Bone marrow (tissue), 2 donors: ENCODE measurements at regions not wholly inside any gene's neighbourhood (a gene's known extent, or its start where the extent isn't known, plus 50 kb on each side); places are given as distances from the start of the nearest gene placed in this dataset.
"Not testable (repeated sequence)": the region's sequence is repeated elsewhere in the genome, so short reads cannot be mapped to it uniquely, and the experiment has no call there.

Source experiments
- DNase-seq, 2 donors: peaks; one replicate each; lab custom pipeline; 2025; lab: John Stamatoyannopoulos, UW

DNA sequence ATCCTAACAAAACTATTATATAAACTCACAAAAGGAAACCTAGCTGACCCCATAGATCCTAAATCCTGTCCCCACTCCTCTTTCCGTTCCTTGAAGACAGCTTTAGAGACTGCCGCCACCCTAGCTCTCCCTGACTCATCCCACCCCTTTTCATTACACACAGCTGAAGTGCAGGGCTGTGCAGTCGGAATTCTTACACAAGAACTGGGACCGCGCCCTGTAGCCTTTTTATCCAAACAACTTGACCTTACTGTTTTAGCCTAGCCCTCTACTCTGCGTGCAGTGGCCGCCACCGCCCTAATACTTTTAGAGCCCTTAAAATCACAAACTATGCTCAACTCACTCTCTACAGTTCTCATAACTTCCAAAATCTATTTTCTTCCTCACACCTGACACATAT lies 264.0 kb downstream of the SMARCA2 start:
- DNase-seq = not testable (repeated sequence)

DNA sequence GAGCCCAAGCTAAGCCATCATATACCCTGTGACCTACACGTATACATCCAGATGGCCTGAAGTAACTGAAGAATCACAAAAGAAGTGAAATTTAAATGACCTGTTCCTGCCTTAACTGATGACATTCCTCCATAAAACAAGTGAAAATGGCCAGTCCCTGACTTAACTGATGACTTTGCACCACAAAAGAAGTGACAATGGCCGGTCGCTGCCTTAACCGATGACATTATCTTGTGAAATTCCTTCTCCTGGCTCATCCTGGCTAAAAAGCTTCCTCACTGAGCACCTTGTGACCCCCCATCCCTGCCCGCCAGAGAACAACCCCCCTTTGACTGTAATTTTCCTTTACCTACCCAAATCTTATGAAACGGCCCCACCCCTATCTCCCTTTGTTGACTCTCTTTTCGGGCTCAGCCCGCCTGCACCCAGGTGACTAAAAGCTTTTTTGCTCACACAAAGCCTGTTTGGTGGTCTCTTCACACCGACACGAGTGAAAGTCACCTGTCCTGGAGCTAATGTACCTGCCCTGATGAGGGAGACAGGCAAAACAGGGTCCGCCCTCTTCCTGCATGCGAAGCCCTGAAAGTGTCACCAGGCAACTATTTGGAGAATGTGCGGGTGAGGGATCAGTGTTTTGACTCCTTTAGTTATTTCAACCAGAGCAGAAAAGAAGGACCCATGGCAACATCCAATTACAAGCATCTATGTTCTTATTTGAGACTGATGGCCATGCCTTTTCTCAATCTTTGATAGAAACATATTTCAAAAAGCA lies 266.1 kb downstream of the SMARCA2 start:
- DNase-seq = no peak

DNA sequence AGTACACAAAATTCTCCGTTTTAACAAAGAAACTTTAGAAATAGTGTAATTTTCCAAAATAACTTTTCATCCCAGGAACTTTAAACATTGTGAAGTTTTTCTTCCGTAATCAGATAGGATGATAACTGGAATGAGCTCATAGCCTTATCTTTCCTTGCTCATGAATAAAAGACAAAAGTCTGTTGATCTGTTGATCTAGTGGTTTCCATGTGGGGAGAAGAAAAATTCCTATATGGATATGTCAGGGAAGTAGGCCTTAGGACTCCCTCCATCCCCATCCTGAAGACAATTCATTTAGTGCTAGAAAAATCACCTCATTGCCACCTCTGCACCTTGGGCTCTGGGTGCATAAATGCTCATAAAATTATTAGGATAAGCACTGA lies 266.6 kb downstream of the SMARCA2 start:
- no peak for DNase-seq

DNA sequence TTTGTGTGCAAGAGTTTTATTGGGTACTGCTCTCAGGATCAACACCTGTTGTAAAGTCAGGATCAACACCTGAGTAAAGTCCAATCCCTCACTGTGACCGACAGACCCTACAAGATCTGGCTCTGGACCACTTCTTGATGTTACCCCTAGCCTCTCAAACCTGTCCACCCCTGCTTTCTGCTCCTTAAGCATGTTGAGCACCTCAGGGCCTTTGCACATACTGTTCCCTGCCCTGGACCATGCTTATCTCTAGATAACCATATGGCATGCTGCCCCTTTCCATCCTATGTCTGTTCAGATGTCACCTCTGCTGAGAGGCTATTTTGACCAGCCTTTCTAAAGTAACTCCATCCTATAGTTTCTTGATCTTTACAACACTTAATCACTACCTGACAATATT lies 269.6 kb downstream of the SMARCA2 start:
- DNase-seq = no peak

DNA sequence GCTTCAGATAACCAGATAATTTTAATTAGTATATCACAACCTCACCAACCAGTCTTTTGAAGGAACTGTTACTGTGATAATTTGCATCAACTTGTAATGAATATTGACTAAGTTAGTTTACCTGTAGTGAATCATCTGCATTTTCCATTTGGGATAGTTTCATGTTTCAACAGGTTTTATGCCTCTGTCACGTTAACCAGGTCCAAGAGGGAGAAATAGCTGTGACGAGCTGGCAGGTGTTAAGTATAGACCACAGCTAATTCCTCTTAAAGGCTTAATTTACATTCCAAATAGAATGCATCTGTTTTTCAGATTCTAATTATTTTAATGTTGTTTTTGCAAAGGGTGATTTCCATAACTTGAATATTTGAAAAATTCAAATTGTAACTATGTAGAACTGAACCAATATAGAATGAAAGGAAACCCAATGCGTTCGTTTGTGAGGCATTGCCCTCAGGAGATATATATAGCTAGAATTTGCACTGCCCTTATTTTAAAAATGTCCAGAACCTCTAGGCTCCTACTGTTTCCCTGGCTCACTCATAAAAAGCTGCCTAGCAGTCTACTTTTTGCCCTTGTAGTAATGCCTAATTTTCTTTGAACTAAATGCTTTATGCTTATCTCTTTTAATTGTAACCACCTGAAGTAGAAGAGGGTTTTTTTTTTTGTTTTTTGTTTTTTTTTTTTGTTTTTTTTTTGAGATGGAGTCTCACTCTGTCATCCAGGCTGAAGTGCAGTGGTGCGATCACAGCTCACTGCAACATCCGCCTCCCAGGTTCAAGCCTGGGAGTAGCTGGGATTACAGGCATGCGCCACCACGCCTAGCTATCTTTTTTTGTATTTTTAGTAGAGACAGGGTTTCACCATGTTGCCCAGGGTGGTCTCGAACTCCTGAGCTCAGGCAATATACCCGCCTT lies 270.5 kb downstream of the SMARCA2 start:
- no peak for DNase-seq

DNA sequence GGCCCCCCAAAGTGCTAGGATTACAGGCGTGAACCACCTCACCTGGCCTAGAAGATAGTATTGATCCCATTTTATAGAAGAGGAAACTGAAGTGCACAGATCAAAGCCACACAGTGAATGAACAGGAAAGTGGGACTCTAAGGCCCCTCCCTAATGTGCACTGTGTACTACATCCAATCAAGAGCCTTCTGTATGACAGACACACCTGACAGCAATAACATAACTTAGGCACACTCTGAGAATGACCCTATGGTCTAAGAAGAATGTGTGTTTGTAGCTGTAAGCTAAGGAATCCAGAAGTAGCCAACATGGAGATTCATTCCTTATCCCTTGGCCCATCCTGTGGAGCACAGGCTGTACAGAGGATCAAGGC lies 271.2 kb downstream of the SMARCA2 start:
- no peak for DNase-seq

DNA sequence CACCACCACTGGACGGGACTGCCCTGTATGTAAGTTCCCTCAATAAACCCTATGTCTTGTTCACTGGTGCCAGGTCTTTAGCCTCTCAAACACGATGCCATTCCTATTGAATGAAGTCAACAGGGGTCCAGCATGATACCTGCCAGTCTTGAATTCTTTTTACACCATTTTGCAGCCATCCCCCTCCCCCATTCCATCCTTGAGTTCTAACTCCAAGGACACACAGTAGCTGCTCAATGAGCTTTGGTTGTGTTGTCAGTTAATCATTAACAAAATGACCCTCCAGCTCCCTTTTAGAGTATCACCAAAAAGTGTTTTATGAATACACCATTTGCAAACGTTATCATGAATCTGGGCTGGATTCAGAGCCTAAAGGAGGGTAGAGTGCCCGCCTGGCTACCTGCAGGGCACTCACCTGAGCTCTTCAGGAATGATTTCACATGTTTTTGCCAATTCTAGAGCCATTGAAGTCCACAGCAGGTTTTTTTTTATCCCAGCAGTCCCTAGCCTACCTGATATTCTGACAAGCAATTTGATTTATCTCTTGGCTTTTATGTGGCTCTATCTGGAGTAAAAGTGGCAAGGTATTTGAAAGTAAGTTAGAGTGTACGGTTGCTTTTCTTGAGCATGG lies 271.8 kb downstream of the SMARCA2 start:
- no peak for DNase-seq

DNA sequence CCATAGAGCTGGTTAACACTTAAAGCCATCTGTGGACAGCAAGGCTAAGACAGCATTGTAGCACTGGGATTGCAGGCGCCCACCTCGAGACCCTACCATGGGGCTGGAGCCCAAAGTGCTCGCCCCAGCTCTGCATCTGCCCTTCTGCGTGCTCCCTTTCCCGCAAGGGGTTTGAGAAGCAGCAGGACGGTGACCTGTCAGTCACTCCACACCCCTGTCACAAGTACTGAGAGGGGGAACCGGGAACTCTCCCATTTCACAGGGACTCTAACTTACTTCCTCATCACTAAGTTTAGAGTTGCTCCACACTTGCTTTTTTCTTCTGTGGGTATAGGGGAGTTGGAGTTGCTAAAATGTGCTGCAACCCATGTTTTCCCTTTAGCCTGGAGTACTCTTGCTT lies 273.2 kb downstream of the SMARCA2 start:
- no peak for DNase-seq

DNA sequence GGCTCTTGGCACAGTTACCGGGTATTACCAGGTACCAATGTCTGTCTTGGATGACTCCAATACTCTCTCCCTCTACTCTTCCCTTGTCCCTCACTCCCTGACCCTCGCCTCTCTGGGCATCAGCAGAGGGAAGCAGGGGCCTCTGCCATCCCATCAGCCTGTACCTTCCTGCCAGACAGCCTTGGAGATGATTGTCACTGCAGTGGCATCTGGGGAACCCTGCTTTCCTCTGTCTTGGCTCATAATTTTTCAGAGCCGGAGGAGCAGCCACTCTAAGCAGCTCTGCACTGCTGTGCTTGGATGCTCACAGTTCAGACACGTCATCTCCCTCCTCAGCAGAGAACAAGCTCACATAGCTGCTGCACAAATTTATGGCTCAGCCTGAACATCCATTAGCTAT lies 274.1 kb downstream of the SMARCA2 start:
- no peak for DNase-seq

DNA sequence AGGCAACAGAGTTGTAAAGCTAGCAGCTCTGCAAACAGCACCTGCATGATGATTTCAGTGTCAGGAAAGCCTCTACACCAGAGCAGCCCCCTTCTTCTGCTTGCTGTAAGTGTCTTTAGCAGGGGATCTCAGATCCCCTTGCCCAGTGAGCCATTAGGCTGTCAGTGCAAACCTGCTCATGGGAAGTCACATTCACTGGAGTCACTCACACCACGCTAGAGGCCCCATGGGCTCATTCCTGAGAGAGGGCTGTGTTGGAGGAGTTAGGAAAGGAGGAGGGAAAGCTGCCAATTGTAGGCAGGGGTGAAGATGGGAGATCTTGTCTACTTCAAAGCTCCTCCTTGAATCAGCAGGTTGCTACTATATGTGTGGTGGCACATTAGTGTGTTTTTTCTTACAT lies 275.2 kb downstream of the SMARCA2 start:
- no peak for DNase-seq

DNA sequence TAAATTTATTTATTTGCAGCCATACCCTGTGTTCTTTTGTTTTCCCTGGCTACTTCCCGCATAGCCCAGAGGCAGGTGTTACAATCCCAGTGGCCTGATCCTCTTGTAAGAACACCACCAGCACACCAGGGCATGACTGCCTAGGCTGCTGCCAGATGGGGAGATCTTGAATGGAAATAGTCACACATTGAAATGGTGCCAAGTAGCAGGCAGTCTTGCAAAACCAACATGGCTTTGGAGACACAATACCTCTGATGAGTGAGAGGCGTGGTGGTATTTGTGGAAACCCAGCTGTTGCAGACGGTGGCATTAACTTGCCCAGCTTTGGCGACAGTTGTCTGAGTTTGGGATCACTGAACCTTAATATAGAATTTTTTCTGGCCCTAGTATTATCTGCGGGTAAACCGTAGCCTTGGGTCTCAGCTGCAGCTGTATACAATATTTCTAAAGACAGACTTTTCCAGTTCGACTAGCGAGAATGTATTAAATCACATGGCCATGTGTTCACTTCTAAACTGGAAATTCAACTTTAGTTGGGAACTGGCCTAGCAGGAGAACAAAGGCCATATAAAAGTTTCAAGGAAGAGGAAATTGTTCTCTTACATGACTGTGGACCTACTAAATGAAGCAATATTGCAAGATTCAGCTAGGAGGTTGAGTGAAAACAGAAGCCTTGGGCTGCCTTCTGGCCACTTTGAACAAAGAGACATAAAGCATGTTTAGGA lies 277.0 kb downstream of the SMARCA2 start:
- no peak for DNase-seq

DNA sequence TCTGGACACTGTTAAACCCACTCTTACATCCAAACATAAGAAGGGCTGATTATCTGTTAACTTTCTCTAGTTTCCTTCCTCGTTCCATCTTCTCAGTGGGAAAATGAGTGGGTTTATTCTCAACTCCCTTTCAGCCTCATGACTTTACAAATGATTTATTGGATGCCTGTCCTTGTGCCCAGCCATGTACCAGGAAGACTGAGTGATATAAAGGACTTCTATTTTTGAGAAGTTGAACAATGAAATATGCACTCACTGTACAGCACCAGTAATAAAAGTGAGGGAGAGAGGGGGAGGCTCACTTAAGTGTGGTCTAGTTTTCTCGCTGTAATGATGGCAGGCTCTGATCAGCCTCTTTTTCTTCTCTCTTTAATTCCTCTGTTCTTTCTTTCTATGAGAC lies 277.6 kb downstream of the SMARCA2 start:
- no peak for DNase-seq

DNA sequence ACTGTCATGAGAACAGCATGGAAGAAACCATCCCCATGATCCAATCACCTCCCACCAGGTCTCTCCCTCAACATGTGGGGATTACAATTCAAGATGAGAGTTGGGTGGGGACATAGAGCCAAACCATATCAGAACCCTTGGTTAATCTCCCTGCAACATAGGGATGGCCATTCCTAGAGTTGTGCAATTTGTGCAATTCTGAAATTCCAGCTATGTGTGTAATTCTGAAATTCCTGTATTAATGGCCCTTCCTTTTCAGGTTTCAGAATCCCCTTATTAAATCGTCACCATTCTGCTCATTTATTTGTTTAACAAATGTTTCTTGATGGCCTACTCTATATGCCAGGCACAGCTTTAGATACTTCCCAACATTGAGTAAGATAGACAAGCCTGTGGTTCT lies 282.6 kb downstream of the SMARCA2 start:
- no peak for DNase-seq

DNA sequence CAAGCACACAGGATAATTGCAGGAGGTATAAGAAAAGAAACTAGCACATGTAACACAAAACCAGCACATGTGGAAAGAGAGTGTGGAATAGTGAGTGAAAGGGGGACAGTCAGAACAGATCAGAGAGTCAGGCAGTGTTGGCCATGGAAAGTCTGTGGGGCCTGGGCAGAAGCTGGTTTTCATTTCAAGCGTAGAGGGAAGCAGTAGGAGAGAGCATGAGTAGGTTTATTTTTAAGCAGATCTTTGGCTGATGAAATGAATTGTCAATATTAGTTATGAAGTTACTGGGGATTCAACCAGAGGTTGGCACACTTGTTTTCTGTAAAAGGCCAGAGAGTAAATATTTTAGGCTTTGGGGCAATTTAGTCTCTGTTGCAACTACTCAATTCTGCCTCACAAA lies 283.1 kb downstream of the SMARCA2 start:
- DNase-seq = no peak

DNA sequence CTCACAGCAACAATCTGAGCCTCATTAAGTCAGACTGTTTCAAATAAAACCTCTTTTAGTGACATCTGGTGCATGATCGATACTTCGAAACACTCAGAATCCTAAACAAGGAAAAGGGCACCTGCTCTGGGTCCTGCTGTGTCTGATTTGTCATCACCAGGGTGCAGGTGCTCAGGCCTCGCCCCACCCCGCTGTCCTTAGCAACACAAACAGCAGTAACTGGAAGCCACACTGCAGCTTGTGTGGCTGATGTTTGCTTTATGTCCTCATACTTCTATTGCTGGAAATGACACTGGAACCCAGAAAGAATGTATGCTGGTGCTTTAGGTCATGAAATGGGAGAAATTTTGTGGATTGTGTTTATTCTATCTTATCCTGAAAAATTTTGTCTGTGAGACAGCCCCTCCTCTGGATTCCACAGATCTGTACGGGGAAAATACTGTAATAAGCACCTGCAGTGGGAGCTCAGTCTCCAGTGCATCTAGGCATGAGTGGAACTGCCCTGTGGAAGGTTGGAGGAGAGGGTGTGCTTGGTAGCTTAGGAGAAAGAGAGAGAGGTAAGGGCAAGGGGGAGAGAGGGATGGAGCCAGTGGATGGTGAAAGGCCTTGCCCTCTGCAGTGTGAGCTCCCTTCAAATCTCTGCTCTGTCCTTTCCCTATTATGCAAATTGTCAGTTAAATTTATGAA lies 284.2 kb downstream of the SMARCA2 start:
- no peak for DNase-seq

DNA sequence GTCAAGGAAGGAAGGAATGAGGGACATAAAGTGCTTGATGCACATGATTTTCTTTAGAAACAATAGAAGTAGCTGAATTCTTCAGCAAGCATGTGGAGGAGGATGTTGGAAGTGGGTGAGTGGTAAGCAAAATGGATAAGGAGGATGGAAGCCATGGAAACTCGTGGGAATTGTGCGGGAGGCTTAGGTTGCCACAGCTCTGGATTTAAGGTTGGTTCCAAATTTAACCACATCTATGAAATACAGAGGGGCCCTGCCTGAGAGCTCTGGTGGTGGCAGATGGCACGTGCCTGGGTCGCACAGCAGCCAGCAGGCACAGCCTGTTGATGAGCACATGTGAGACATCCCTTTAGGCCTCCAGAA lies 284.7 kb downstream of the SMARCA2 start:
- DNase-seq = no peak

DNA sequence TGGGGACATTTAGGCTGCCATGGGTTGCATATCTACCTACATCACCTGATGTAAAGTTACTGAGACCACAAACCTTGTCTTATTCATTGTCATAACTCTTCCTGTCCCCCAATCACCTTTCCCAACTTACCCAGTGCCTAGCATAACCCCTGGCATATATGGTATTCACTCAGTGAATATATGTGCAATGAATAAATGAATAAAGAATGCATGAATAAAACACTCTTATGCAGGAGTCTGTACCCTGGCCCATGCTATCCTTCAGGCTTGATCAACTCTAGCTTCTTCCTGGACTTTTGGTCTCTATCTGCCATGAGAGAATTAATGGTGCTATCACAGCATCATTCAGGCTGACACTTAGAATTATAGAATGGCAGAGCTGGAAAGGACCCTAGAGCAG lies 285.2 kb downstream of the SMARCA2 start:
- DNase-seq = no peak

DNA sequence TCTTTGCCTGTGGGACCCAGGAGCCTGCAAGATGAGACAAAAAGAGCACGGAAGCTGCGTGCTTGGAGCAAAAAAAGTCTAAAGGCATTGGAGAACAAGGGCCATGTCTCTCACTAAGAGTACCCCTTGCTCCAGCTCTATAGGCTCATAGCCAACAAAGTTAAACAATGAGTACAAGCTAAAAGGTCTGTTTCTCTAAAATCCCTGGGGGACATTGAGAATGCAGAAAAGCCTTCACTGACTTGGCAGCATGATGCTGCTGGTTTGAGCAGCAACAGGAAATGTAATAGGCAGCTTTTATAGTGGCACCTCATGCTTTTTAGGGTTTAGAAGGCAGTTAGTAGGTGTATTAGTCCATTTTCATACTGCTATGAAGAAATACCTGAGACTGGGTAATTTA lies 287.5 kb downstream of the SMARCA2 start:
- DNase-seq = no peak

DNA sequence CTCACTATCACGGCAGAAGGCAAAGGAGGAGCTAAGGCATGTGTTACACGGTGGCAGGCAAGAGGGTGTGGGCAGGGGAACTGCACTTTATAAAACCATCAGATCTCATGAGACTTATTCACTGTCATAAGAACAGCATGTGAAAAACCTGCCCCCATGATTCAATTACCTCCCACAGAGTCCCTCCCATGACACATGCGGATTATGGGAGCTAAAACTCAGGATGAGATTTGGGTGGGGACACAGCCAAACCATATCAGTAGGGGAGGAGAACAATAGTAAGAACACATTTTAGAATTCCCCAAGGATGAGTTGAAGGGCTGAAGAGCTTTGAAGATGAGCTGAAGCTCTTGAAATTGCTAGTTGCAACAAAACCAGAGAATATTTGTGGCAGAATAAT lies 287.9 kb downstream of the SMARCA2 start:
- DNase-seq = no peak

DNA sequence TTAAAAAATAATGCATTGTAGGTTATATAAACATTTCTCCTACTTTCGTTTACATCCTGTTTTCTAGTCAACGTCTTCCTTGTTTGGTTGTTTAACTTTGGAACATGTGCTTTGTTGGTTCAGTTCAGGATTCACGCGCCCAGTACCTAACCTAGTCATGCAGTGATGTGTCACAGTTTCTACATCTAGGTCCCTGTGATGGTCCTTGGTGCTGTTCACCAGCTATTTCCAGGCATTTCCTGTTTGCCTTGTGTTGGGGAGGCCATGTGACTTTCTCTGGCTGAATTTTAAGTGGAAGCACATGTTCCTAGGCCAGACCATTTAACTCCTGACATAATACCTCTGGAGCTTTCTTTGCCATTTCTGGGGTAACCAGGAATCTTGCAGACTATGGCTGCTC lies 292.3 kb downstream of the SMARCA2 start:
- no peak for DNase-seq

DNA sequence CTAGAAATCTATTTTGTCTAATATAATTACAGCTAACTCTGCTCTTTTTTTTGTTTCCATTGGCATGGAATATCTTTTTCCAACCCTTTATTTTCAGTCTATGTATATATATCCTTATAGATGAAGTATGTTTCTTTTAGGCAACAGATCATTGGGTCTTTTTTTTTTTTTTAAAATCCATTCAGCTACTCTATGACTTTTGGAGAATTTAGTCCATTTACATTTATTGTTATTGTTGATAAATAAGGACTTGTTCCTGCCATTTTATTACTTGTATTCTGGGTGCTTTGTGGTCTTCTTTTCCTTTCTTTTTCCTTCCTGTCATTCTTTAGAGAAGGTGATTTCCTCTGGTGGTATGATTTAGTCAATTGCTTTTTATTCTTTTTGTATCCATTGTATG lies 296.8 kb downstream of the SMARCA2 start:
- DNase-seq = no peak

DNA sequence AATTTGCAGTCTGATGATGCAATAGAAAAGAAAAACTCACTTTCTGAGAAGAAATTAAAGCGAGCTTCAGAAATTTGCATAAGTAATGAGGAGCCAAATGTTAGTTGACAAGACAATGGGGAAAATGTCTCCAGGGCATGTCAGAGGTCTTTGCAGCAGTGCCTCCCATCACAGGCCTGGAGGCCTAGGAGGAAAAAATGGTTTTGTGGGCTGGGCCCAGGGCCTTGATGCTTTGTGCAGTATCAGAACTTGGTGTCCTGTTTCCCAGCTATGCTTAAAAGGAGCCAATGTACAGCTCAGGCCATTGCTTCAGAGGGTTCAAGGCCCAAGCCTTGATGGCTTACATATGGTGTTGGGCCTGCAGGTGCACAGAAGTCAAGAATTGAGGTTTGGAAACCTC lies 298.4 kb downstream of the SMARCA2 start:
- no peak for DNase-seq
